ENCODE measurements at regions not wholly inside any gene's neighbourhood (a gene's known extent, or its start where the extent isn't known, plus 50 kb on each side); places are given as distances from the start of the nearest gene placed in this dataset.
A peak's percentile ranks its signal among the peaks of the same experiment; 100 is the strongest.

DNA sequence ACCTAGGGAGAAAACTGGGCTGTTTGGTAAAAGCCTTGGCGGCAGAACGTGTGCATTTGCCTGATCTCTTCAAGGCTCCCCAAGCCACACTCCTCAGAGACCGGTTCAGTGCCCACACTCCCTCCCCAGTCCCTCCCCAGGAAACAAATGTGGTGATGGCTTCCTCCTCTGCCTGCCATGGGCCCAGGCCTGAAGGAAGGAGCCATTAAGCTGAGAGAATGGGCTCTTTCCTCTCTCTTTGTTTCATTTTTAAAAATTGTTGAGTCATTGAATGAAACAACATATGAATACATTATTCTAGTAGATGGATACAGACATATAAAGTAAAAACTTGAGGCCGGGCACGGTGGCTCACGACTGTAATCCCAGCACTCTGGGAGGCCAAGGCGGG is 50.6 kb upstream of the YWHAQ start:
- peak; percentile 11 for DNase-seq (ENCODE audit: low read depth)

DNA sequence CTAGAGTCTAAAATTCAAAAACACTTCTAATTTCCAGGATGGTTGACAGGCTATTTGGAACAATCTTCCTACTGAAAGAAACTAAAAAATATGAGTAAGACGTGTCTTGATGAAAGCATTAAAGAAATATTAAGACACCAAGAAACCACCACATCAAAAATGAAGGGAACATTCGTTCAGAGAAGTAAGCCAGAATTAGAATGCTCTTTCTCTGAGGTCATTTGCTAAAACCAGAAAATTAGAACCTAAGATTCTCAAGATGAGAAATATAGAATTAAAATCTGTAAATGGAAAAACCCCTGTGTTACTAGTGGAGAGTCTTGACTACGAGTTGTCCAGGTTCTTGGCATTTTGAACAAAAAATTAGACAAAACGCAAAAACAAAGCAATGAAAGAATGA is 54.8 kb upstream of the YWHAQ start:
- DNase-seq (ENCODE audit: low read depth), result no peak

DNA sequence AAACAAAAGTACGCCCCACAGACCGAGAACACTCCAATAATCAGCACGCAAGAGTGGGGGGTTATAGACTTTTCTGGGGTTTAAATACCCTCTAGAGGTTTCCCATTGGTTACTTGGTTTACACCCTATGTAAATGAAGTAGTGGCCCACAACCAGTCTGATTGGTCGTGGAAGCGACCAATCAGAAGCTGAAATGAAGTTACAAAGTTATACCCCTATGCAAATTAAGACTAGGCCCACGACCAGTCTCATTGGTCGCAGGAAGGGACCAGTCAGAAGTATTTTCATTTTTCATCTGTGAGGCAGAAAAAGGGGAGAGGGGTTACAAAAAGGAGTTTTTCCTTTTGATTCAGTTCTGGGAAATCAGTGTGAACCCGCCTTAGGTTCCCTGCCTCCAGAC is 55.3 kb upstream of the YWHAQ start:
- DNase-seq (ENCODE audit: low read depth), result no peak

DNA sequence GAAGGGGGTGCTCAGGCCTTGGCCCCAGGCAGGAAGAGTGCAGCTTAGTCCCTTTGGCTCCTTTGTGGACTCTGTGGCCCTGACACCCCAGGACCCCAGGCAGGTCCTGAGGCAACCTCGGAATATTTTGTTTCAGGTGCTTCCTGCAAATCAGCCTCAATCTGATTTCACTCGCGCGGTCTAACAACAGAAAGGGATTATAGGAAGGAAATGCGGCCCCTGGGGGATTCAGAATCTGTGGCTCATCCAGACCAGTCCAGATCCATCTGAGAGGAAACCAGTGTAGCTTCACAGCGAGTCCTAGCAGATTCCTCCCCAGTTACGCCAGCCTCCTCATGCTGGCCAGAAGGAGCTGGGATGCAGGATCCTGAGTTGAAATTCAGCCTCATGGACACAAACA is 59.5 kb upstream of the YWHAQ start:
- DNase-seq (ENCODE audit: low read depth), result no peak

DNA sequence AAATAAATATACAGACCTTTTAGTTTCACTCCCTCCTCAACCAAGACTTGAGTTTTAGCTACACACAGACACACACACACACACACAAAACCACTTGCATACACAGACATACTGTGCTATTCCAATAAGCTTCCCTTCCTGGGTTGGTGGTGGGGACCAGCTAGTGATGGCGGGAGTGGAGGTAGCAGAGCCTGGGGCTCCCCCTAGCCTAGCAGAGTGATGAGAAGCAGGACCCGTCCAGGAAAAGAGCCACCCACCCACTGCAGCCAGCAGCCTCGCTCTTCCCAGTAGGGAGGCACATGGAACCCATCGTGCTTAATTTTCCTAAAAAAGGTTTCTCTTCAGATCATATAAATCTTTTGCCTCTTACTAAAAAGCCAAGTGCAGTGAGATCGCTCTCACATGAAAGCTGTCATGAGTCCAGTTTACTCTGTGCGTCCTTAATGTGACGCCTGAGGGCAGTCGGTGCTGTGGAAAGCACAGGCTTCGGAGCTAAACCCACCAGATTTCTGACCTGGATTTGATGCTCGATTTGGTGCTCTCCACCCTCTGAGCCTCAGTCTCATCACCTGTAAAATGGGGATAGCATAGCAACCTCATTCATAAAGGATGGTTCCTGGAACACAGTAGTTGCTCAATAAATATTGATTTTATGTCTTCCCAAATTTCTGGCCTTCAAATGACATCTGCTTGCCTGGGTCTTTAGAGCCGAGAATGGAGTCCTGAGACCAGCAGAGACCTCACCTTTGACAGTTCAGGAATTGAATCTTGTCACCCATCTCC is 60.1 kb upstream of the YWHAQ start:
- DNase-seq (ENCODE audit: low read depth), result no peak

DNA sequence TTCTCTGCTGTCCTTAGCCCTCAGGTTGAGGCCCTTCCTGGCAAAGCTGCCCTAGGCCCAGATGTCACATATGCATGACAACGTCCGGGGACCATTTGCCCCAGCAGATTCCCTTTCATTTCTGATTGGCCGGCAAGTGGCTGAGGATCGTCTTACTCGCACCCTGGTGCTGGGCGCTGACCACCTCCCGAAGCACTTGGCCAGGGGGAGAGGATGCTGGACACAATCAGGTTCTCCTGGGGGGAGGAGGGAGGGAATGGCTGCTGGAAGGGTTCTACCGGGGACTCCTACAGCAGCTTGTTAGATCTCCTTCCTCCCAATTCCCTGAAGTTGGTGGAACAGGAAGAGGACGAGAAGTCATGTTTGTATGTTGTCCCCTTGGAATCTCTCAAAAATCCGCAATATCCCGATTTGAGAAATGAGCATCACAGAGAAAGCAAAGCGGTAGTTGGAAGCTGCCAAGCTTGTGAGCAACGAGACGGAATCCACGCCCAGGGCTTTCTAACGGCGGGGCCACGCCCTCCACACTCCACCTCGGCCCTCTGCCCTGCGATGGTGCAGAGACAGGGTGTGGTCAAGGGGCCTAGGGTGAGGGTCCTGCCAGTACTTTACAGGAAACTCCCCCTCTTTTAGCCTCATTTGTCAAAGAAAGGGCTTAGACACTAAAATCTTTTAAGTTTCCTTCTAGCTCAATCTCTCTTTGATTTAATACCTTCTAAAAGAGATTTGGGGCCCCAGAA is 61.8 kb upstream of the YWHAQ start:
- DNase-seq (ENCODE audit: low read depth), result no peak

DNA sequence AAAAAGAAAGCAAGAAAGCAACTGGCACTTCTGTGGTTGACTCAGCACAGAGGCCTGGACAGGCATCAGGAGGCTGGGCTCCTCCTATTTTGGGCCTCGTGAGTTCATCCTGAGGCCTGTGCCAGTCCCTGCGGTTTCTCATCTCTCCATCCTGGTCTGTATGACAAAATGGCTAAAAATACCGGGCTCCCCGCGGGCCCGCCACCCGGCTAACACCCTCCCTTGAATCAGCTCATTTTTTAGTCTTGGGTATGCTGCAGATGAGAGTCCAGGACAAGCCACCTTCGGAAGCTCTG is 62.3 kb upstream of the YWHAQ start:
- no peak for DNase-seq (ENCODE audit: low read depth)

DNA sequence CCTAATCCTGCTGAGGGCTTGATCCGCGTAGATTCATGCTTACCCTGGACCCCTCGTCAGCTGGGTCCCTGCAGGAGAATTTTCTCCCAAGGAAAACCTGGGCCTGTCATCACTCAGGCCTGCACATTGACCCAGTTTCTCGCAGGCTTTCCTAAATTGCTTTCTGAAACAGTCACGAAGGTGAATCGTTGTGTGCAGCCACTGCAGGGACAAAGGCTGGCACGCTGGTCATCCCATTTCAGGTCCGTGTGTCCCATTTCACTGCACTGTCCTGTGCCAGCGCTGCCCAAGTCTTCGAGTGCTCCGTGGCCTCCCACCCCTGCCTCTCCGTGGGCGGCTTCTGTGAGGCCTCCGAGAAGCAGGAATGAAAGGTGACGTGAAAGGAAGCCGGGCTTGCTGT is 62.8 kb upstream of the YWHAQ start:
- DNase-seq (ENCODE audit: low read depth), result no peak

DNA sequence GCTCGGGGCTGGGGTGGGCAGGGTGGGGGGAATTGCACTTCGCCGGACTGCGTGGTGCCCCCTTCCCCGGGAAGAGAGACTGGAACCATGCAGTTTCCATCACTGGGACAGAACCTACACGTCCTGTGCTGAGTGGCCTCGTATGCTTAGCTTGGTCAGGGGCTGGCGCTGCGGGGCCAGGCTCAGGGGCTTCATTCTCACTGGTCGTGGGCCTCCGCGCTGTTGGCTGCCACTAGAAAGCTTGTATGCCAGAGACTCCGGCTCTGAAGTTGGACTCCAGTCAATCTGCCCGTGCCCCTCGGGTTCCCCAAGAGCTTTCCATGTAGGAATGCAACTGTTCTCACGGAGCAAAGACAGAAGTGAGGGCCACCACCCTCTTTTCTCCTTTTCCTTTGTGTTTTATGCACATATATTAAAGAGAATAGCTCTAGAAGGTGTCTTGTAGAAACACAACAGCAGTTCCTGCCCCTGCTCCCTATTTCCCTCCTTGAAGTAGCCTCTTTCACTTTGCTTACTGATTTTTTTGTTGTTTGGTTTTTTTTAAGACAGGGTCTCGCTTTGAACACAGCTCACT is 64.0 kb upstream of the YWHAQ start:
- no peak for DNase-seq (ENCODE audit: low read depth)

DNA sequence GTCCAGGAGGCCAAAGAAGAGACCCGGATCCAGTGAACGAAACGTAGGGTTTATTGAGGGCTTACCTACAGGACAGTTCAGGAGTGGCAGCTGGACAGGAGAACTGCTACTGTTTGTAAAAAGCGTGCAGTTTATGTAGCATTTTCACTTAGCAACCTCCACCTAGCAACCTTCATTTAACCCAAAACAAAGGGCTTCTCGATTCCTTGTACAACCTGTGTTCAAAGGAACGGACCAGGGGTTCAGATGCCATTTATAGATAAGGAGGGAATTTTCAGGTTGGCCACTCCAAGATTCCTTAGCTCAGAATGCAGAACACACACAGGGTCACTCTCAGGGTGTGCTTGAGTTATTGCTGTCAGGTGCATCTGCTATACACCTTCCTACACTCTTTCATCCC is 65.1 kb upstream of the YWHAQ start:
- no peak for DNase-seq (ENCODE audit: low read depth)

DNA sequence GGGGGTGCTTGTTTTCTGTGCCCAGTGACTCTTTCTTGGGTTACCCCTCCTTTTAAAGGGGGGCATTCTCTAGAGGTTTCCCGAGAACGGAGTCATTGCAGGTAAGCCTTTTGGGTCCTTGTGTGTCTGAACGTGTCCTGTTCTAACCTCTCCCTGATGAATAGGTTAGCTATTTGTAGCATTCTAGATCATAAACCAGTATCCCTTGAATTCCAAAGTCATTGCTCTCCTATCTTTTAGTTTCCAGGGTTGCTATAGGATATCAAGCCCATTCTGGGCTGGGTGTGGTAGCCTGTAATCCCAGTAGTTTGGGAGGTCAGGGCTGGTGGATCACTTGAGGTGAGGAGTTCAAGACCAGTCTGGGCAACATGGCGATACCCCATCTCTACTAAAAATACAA is 65.9 kb upstream of the YWHAQ start:
- DNase-seq (ENCODE audit: low read depth), result no peak

DNA sequence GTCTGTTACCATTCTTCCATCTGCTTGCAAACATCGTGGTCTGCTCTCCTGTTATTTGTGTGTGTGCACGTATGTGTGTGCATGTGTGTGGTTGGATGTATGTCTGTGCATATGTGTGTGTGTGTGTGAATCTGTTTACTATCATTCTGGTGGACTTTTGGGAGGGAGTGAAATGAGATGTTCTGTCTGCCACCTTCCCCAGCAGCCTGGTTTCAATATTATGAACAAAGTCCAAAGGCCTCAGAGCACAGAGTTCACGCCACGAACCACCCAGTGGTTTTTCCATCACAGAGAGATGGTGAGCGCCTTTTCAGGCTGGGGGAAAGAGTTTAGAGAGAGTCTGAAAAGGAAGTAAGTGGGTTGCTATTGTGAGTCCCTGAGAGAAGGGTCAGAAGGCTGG is 67.1 kb upstream of the YWHAQ start:
- DNase-seq (ENCODE audit: low read depth), result no peak

DNA sequence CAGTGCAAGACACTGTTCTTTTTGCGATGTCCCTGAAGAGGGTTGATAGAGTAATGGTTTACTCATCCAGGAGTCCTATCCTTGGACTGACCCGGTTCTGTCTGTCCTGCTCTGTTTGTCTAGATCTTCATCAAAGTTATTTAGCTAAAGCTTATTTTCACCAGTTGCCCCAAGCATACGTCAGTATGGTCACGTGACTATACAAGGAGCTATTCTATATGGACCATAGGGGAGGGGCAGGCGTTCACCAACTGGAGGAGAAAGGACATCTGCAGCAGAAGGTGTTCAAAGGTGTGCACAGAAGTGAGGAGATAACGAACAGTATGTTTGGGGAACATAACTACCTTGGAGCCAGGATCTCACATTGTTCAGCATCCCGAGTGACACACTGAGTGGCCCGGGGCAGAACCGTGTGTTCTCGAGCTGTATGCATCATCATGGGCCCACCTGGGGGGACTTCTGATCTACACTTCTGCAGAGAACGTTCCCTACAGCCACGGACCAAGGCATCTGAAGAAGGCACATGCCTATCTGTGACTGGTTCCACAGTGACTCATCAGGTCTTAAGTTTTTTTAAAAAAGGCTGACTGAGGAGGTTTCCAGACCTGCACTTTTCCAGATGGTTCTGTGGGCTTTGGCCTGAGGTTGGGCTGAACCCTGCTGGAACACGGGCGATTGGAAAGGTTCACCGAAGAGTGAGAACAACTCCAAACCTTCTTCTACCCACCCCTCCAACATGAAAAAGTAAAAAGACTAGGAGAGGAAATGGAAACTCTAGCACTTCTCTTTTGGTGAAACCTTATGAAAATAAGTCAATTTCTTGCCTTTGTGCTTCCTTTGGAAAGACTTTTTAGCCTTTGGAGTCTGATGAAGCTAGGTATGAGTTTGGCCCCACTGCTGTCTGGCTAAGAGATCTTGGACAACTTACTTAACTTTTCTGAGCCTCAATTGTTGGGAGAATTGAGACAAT is 68.6 kb upstream of the YWHAQ start:
- no peak for DNase-seq (ENCODE audit: low read depth)

DNA sequence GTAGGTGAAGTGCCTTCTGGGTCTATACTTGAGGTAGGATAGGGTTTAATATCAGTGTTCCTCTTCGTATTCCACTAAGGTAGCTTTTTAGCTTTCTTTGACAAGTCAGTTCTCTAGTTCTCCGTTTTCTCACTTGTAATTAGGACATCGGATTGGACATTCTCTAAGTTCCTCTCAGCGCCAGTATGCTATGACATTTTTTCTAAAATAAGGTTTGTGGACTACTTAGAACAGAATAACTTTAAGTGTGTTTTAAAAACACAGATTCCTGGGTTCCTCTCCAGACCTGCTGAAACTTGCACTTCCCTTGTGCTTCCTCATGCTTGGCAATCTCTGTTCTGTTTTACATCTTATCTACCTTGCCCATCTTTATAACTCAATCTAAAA is 69.3 kb upstream of the YWHAQ start:
- DNase-seq (ENCODE audit: low read depth), result no peak

DNA sequence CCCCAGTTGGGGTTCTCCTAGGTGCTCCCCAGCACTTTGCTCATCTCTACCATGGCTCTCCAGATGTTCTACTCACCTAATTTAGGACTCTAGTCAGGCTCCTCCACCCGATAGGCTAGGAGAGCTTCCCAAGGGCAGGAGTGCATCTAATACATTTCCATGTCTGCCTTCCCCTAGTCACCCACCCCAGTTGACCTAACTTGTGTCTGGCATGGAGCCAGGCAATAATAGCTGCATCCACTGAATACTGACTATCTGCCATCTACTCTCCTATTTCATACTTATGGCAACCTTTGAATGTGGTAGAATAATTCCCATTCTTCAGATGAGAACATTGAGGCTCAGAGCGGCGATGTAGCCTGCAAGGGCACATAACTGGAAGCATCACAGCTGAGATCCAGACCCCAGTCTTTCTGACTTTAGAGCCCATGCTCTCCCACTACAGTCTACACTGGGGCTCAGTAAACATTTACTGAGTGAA is 71.8 kb upstream of the YWHAQ start:
- no peak for DNase-seq (ENCODE audit: low read depth)

DNA sequence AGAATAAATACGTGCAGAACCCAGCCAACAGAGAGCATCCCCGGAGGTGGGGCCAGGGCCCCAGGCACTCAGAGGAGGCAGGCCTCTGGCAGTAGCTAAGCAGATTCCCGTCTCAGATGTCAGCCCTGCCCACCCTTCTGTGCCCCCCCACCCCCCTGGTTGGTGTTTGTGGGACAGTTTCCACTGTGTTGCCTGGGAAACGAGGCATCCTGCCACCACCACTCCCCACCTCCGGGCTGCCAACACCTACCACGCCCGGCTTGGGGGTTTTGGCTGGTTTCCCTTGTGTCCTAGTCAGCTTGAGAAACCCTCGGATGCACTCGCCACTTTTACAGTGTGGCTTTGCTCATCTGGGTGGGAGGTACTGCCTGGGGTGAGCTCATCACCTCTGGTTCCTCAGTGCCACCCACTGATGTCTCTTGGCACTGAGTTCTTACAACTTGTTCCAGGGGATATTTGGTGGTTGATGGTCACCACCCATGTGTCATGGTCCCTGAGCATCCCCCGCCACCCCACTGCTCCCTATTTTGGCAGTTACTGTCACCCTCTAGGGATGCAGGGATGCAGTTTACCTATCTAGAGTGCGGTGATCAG is 72.4 kb upstream of the YWHAQ start:
- peak; percentile 89 for DNase-seq (ENCODE audit: low read depth)

DNA sequence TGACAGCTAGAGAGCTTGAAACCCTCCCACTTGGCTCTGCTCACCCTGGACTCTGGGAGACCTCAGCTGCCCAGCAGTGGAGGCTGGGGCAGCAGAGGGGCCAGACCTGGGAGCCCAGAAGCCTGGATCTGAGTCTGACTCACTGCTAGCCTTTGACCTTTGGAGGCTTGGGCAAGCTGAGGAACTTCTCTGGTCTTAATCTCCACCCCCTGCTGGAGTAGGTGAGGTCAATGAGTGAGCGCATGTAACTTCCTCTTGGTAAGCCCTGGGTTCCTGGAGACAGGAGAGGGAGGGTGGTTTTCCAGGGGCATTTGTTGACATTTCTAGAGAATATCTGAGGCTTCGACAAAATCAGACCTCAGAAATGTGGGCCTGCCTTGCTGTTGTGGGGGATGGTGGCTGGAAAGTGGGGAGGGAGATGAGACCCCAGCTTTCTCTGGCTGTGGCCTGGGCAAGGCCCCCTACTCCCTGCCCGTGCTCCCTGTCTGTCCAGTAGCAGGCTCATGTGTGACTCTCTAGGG is 73.0 kb upstream of the YWHAQ start:
- peak; percentile 2 for DNase-seq (ENCODE audit: low read depth)

DNA sequence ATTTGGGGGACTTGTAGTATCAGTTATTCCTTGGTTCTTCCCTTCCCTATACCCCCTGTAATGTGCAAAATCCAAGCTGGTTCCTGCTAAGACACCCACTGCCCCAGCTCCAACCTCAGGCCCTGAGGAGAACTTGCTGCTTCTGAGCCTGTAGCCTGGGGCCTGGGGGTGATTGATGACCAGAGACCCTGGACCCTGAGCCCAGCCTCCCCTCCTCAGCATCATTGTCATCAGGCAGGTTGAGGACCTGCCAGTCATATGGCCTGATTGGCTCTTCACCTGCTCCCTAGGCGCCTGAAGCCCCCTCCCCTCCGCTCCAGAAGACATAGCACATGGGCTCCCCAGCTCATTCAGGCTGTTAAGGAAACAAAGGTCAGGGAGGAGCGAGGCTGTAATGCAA is 73.8 kb upstream of the YWHAQ start:
- no peak for DNase-seq (ENCODE audit: low read depth)

DNA sequence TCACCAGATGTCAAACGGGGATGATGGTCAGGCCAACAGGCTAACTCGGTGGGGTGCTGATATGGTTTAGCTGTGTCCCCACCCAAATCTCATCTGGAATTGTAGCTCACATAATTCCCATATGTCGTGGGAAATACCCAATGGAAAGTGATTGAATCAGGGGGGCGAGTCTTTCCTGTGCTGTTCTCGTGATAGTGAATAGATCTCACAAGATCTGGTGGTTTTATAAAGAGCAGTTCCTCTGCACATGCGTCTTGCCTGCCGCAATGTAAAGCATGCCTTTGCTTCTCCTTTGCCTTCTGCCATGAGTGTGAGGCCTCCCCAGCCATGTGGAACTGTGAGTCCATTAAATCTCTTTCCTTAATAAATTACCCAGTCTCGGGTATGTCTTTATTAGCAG is 74.4 kb upstream of the YWHAQ start:
- no peak for DNase-seq (ENCODE audit: low read depth)

DNA sequence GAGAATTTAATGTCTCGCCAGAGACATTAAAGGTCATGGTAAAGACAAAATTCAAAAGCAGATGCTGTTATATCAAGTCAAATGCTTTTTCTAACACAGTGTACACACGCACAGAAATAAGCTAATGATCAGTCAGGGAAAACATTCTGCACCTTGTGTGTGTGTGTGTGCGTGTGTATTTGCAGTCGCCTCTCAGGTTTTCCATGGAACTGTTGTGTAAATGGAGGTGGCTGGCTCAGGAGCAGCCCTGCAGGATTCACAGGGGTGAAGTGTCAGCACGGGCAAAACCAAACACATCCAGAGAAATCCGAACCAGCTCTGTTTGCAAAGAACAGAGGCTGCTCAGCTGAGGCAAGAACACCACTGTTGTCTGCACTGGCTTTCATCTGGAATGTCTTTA is 76.2 kb upstream of the YWHAQ start:
- no peak for DNase-seq (ENCODE audit: low read depth)

DNA sequence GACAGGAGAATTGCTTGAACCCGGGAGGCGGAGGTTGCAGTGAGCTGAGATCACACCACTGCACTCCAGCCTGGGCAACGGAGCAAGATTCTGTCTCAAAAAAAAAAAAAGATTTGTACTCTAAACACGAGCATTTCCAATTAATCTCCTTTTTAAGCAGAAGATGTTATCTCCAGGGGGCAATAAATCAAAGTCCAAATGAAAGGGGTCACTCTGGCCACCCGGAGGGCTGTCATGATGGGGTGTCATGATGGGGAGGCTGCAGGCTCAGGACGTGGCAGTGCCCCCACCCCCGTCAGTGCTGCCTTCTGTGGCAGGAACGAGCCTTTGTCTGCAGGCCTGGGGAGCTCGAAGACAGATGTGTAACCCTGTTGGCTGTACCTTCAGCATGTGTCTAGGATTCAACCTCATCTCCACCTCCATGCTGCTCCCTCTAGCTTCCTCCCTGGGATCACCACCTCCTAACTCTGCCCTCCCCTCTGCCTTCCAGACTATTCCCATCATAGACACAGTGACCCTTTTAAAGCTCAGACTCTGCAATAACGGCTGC is 76.9 kb upstream of the YWHAQ start:
- no peak for DNase-seq (ENCODE audit: low read depth)
